OCI-LY1 (cell line): ENCODE measurements at regions not wholly inside any gene's neighbourhood (a gene's known extent, or its start where the extent isn't known, plus 50 kb on each side); places are given as distances from the start of the nearest gene placed in this dataset.

Source experiments
- H2AFZ ChIP-seq: fragments of 200-600 bp; sonication (generic), shearing (Covaris generic); 2 replicates; pipeline ENCODE4 v1.6.0; 2014; ENCODE audit warnings: antibody characterized with exemption, mild to moderate bottlenecking, low read length
- H3F3A ChIP-seq: fragments of 200-600 bp; sonication (generic), shearing (Covaris generic); 2 replicates; pipeline ENCODE4 v1.6.0; 2014; ENCODE audit warnings: mild to moderate bottlenecking, antibody characterized with exemption, low read length, moderate library complexity; ENCODE audit not compliant: insufficient read depth
- H3K27ac ChIP-seq: fragments of 200-600 bp; sonication (generic); 2 replicates; pipeline ENCODE4 v1.5.1; 2014; ENCODE audit warnings: low read length, mixed run types, mild to moderate bottlenecking, low read depth; ENCODE audit not compliant: poor library complexity, severe bottlenecking
- H3K27me3 ChIP-seq: fragments of 200-600 bp; sonication (generic); 2 replicates; pipeline ENCODE4 v1.6.0; 2014; ENCODE audit warnings: antibody characterized with exemption, mild to moderate bottlenecking, low read length, moderate library complexity; ENCODE audit not compliant: insufficient read depth
- H3K36me3 ChIP-seq: fragments of 200-600 bp; sonication (generic); 2 replicates; pipeline ENCODE4 v1.6.1; 2014; ENCODE audit warnings: mild to moderate bottlenecking, antibody characterized with exemption, low read length, moderate library complexity, mixed read lengths; ENCODE audit not compliant: insufficient read depth
- H3K4me1 ChIP-seq: fragments of 200-600 bp; sonication (generic); 2 replicates; pipeline ENCODE4 v1.5.1; 2014; ENCODE audit warnings: mild to moderate bottlenecking, low read length, moderate library complexity; ENCODE audit not compliant: insufficient read depth, severe bottlenecking
- H3K4me2 ChIP-seq: fragments of 200-600 bp; sonication (generic), shearing (Covaris generic); 2 replicates; pipeline ENCODE4 v1.6.1; 2014; ENCODE audit warnings: low read length
- H3K4me3 ChIP-seq: fragments of 200-600 bp; sonication (generic); 2 replicates; pipeline ENCODE4 v1.5.1; 2014; ENCODE audit warnings: low read length, low read depth, mild to moderate bottlenecking, mixed read lengths; ENCODE audit not compliant: poor library complexity, severe bottlenecking
- H3K79me2 ChIP-seq: fragments of 200-600 bp; shearing (Covaris generic); 2 replicates; pipeline ENCODE4 v1.6.1; 2016; ENCODE audit warnings: mixed run types, low read length, mixed read lengths; ENCODE audit not compliant: insufficient read depth
- H3K9ac ChIP-seq: fragments of 200-600 bp; sonication (generic), shearing (Covaris generic); 2 replicates; pipeline ENCODE4 v1.6.1; 2014; ENCODE audit warnings: mild to moderate bottlenecking, low read length, mixed read lengths
- H3K9me2 ChIP-seq: fragments of 200-600 bp; sonication (generic), shearing (Covaris generic); 2 replicates; pipeline ENCODE4 v1.6.1; 2014; ENCODE audit warnings: low read depth, mild to moderate bottlenecking, low read length, mixed read lengths
- H3K9me3 ChIP-seq: fragments of 200-600 bp; shearing (Covaris generic); 2 replicates; pipeline ENCODE4 v1.6.1; 2014; ENCODE audit warnings: low read length, mixed read lengths
- H4K20me1 ChIP-seq: fragments of 200-600 bp; sonication (generic), shearing (Covaris generic); 2 replicates; pipeline ENCODE4 v1.6.0; 2016; ENCODE audit warnings: mild to moderate bottlenecking, low read length; ENCODE audit not compliant: insufficient read depth
- EZH2 ChIP-seq: fragments of 200-600 bp; sonication (generic), shearing (Covaris generic); IDR thresholded peaks from 2 replicates; pipeline ENCODE4 v1.8.0; 2017; ENCODE audit warnings: borderline replicate concordance, mixed run types, mild to moderate bottlenecking, antibody characterized with exemption, low read length, moderate library complexity, mixed read lengths
- TF ChIP-seq, protein P1 (sequence below): fragments of 200-600 bp; sonication (generic), shearing (Covaris generic); IDR thresholded peaks from 2 replicates; pipeline ENCODE4 v1.5.1; 2017; ENCODE audit warnings: mild to moderate bottlenecking, antibody characterized with exemption, low read length, moderate library complexity, mixed read lengths

DNA sequence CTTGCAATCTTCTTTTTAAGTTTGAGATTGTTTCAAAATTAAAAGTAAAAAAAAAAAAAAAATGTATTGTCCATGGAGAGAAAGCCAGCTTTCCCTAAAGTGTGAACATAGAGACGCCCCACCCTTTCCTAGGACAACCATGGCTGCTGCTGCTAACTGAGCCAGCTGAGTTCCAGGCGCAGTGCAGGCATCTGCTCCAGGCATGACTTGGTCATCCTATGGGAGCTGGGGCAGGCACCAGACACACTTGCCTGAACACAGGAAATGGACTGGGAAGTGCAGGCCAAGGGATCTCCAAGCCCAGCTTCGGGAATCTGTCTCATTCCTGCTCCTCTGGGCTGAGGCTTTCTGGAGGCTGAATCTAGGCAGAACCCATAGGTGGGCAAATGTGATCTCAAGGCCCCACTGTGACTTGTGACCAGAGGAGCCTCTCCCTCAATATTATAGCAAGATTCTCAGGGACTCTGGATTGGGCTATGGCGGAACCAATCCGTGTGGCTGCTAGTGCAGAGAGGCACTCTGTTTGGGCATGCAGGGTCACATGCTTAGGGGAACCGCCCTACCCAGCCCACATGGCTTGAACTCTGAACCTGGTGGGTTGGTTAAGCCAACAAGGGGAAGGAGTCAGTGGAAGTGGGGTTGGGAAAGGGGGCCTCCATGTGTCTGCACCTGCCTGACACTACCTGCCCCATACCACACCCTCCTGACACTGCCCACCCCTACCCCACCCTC, 138.2 kb upstream of the CST7 start:
- no peak for TF ChIP-seq EZH2
- TF ChIP-seq, protein P1, sequence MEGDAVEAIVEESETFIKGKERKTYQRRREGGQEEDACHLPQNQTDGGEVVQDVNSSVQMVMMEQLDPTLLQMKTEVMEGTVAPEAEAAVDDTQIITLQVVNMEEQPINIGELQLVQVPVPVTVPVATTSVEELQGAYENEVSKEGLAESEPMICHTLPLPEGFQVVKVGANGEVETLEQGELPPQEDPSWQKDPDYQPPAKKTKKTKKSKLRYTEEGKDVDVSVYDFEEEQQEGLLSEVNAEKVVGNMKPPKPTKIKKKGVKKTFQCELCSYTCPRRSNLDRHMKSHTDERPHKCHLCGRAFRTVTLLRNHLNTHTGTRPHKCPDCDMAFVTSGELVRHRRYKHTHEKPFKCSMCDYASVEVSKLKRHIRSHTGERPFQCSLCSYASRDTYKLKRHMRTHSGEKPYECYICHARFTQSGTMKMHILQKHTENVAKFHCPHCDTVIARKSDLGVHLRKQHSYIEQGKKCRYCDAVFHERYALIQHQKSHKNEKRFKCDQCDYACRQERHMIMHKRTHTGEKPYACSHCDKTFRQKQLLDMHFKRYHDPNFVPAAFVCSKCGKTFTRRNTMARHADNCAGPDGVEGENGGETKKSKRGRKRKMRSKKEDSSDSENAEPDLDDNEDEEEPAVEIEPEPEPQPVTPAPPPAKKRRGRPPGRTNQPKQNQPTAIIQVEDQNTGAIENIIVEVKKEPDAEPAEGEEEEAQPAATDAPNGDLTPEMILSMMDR, result no peak
- Histone ChIP-seq H3K4me3 (no peak overlapping the region), H3K27ac (no peak overlapping the region)

DNA sequence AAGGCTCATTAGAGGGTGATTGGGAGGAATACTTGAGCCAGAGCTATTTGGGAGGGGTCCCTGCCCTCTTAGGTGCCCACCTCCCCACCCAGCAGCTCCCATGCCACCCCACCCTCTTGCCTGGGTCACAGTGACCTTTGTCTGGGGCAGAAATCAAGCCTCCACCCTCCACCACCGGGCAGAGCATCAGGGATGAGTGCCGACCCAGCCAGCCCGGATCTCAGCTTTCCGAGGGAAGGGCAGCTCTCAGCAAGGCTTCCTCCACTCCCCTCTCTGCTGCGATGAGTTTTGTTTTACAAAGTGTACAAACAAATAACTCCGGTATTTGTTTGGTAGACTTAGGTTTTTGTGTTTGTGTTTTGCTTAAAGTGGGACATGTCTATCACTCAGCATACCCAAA, 136.7 kb upstream of the CST7 start:
- Histone ChIP-seq H3K9me3 (no peaks in the 10 kb centered on the region), H3K79me2 (no peaks in the 10 kb centered on the region), H3K4me1 (no peaks in the 10 kb centered on the region), H4K20me1 (no peaks in the 10 kb centered on the region), H3K4me3 (no peak overlapping the region), H3K4me2 (no peak overlapping the region), H3K27ac (no peak overlapping the region), H3F3A (no peaks in the 10 kb centered on the region), H3K27me3 (no peaks in the 10 kb centered on the region), H3K36me3 (no peaks in the 10 kb centered on the region), H2AFZ (no peak overlapping the region), H3K9me2 (no peaks in the 10 kb centered on the region), H3K9ac (no peak overlapping the region)
- TF ChIP-seq, protein P1, result no peak
- no peak for TF ChIP-seq EZH2

More for the DNA sequence above, 138.2 kb upstream of the CST7 start:
- no peaks in the 10 kb centered on the region for H3K79me2 ChIP-seq
- no peak overlapping the region for H3K4me2 ChIP-seq
- H3F3A ChIP-seq, result no peaks in the 10 kb centered on the region
- no peaks in the 10 kb centered on the region for H4K20me1 ChIP-seq
- H3K4me1 ChIP-seq, result no peaks in the 10 kb centered on the region
- H3K36me3 ChIP-seq, result no peaks in the 10 kb centered on the region
- H3K9me3 ChIP-seq, result no peaks in the 10 kb centered on the region
- H3K9ac ChIP-seq, result no peak overlapping the region
- no peaks in the 10 kb centered on the region for H3K9me2 ChIP-seq
- H2AFZ ChIP-seq, result no peak overlapping the region
- no peaks in the 10 kb centered on the region for H3K27me3 ChIP-seq

GRCh38 chr20:24813080-24813479, 136.0 kb upstream of the CST7 start:
- TF ChIP-seq, protein P1, result no peak
- no peak for TF ChIP-seq EZH2
- Histone ChIP-seq H4K20me1 (no peaks in the 10 kb centered on the region), H2AFZ (no peak overlapping the region), H3K4me2 (no peak overlapping the region), H3K9ac (no peak overlapping the region), H3K27me3 (no peaks in the 10 kb centered on the region), H3K4me3 (no peak overlapping the region), H3K9me2 (no peaks in the 10 kb centered on the region), H3K9me3 (no peaks in the 10 kb centered on the region), H3K36me3 (no peaks in the 10 kb centered on the region), H3K4me1 (no peaks in the 10 kb centered on the region), H3K27ac (no peak overlapping the region), H3F3A (no peaks in the 10 kb centered on the region), H3K79me2 (no peaks in the 10 kb centered on the region)
